Keratinocyte (primary cell): ENCODE measurements at regions not wholly inside any gene's neighbourhood (a gene's known extent, or its start where the extent isn't known, plus 50 kb on each side); places are given as distances from the start of the nearest gene placed in this dataset.

ENCODE experiments used
- CTCF ChIP-seq, 3 experiments: IDR thresholded peaks in 1 of 3; conservative IDR thresholded peaks in 1 of 3; optimal IDR thresholded peaks in 1 of 3; 2 replicates in 2 of 3; 3 replicates in 1 of 3; pipeline versions ENCODE3 to v1.5.1; 2011; ENCODE audit warnings: low read length in 3 of 3, mild to moderate bottlenecking in 3 of 3, moderate library complexity in 2 of 3, control low read depth in 1 of 3, inconsistent platforms in 1 of 3; ENCODE audit not compliant: insufficient read depth in 2 of 3; ENCODE audit errors: extremely low read depth in 1 of 3
- EZH2 ChIP-seq: IDR thresholded peaks from one replicate; pipeline ENCODE4 v1.6.1; 2012; ENCODE audit warnings: inconsistent platforms, mild to moderate bottlenecking, low read length, moderate library complexity

- TF ChIP-seq CTCF (optimal IDR thresholded peaks at IDR 0.05 in 1 of 3, IDR thresholded peaks at IDR 0.05 in 1 of 3, conservative IDR thresholded peaks at IDR 0.05 in 1 of 3; ENCODE audit: extremely low read depth in 1 of 3, insufficient read depth in 2 of 3, low read length in 3 of 3), result no peak
- no peak for TF ChIP-seq EZH2
These were observed 125.6 kb upstream of the SASH1 start for GRCh38 chr6:148217051-148217450.
